Spinal cord (tissue), 9 donors: ENCODE measurements at regions not wholly inside any gene's neighbourhood (a gene's known extent, or its start where the extent isn't known, plus 50 kb on each side); places are given as distances from the start of the nearest gene placed in this dataset.

ENCODE experiments used
- DNase-seq, 6 donors: peaks; one replicate each; pipeline versions ENCODE4 v3.0.0 to v3.0.0-alpha.2; 2013 to 2015; ENCODE audit warnings: low spot score in 6 of 6, low read depth in 4 of 6
- H3K27ac ChIP-seq: one replicate; pipeline ENCODE4 v1.5.1; 2013; ENCODE audit warnings: low read depth, low read length, control low read depth
- H3K27me3 ChIP-seq: one replicate; pipeline ENCODE4 v1.6.1; 2013; ENCODE audit warnings: low read length; ENCODE audit not compliant: control insufficient read depth, insufficient read depth
- H3K36me3 ChIP-seq: one replicate; pipeline ENCODE4 v1.6.1; 2013; ENCODE audit warnings: low read length; ENCODE audit not compliant: control insufficient read depth, insufficient read depth
- H3K4me1 ChIP-seq: one replicate; pipeline ENCODE4 v1.6.1; 2013; ENCODE audit warnings: low read length; ENCODE audit not compliant: control insufficient read depth, insufficient read depth
- H3K4me3 ChIP-seq: one replicate; pipeline ENCODE4 v1.5.1; 2013; ENCODE audit warnings: low read depth, low read length, control low read depth
- H3K9me3 ChIP-seq: one replicate; pipeline ENCODE4 v1.6.1; 2013; ENCODE audit warnings: low read length; ENCODE audit not compliant: control insufficient read depth, insufficient read depth
- WGBS: methylation state at CpG from one replicate; pipeline ENCODE4 v1.1.5; 2013; ENCODE audit warnings: missing lambda C conversion rate; ENCODE audit not compliant: insufficient coverage; 5-methylcytosine and 5-hydroxymethylcytosine counted together
- donor health status: healthy.

DNA sequence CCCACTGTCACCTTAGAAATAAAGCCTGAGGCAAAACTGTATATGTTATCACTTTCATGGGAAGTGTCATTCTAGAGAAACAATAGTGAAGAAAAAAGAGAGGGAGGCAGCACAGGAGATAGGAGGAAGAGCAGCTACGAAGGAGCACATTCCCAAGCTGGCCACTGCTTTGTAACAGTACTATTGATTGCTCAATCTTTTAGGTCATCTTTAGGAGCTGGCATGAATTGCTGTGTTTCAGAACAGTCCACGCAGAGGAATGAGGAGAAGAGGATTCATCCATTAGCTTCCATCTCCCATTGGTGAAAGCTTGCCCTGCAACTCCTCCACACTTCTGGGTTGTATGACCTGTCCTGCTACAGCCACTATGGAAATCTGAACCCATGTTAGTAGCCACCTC is 372.5 kb upstream of the DDHD1 start:
- H3K27me3 ChIP-seq, result no peaks in the 10 kb centered on the region
- H3K9me3 ChIP-seq, result no peaks in the 10 kb centered on the region
- DNase-seq, result no peak
- no peaks in the 10 kb centered on the region for H3K4me1 ChIP-seq
- H3K36me3 ChIP-seq, result no peaks in the 10 kb centered on the region
- 57% methylated on average over 2 of the region's 2 CpGs for WGBS
- no peak overlapping the region for H3K27ac ChIP-seq
- no peak overlapping the region for H3K4me3 ChIP-seq

- Histone ChIP-seq H3K27me3 (no peaks in the 10 kb centered on the region), H3K4me3 (no peak overlapping the region), H3K9me3 (no peaks in the 10 kb centered on the region), H3K27ac (no peak overlapping the region), H3K4me1 (no peaks in the 10 kb centered on the region), H3K36me3 (no peaks in the 10 kb centered on the region)
- WGBS, result 86% methylated on average over 1 of the region's 4 CpGs
- no peak for DNase-seq
Observed at GRCh38 chr14:53524391-53524790, 371.3 kb upstream of the DDHD1 start.

DNA sequence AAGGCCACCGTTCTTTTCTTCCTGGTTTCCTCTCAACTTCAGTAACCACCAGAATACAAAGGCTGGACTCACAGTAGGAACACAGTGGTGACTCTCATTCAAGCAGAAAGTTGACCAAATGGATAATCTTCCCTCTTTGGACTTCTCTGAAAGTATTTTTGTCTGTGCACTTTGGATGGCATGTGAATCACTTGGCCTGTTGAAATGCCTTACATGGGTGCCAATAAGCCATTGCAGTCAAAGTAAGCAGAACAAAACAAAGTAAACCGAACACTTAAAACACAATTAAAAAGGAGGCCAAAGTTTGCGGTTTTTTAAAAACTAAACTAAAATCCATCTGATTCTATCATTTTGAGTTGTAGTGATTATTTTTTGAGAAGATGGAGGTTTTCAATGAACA is 370.1 kb upstream of the DDHD1 start:
- Histone ChIP-seq H3K9me3 (no peaks in the 10 kb centered on the region), H3K27me3 (no peaks in the 10 kb centered on the region), H3K4me1 (no peaks in the 10 kb centered on the region), H3K27ac (no peak overlapping the region), H3K4me3 (no peak overlapping the region), H3K36me3 (no peaks in the 10 kb centered on the region)
- no CpG with 5 or more reads among the region's 3 CpGs for WGBS
- DNase-seq, result peak in 1 of 6 donors; percentile 28

GRCh38 chr14:53520078-53520928 is 367.2 kb upstream of the DDHD1 start:
- H3K27me3 ChIP-seq, result no peaks in the 10 kb centered on the region
- no peaks in the 10 kb centered on the region for H3K4me1 ChIP-seq
- H3K4me3 ChIP-seq, result no peak overlapping the region
- no peaks in the 10 kb centered on the region for H3K9me3 ChIP-seq
- no CpG with 5 or more reads among the region's 7 CpGs for WGBS
- H3K27ac ChIP-seq, result no peak overlapping the region
- no peaks in the 10 kb centered on the region for H3K36me3 ChIP-seq
- DNase-seq, result no peak

GRCh38 chr14:53519137-53519536 is 366.0 kb upstream of the DDHD1 start:
- H3K9me3 ChIP-seq, result no peaks in the 10 kb centered on the region
- WGBS, result no CpG with 5 or more reads among the region's 1 CpG
- H3K27me3 ChIP-seq, result no peaks in the 10 kb centered on the region
- no peak for DNase-seq
- no peak overlapping the region for H3K27ac ChIP-seq
- no peaks in the 10 kb centered on the region for H3K4me1 ChIP-seq
- no peak overlapping the region for H3K4me3 ChIP-seq
- H3K36me3 ChIP-seq, result no peaks in the 10 kb centered on the region

GRCh38 chr14:53517270-53517960 is 364.3 kb upstream of the DDHD1 start:
- no peak overlapping the region for H3K27ac ChIP-seq
- DNase-seq, result no peak
- no peaks in the 10 kb centered on the region for H3K4me1 ChIP-seq
- H3K27me3 ChIP-seq, result no peaks in the 10 kb centered on the region
- no peaks in the 10 kb centered on the region for H3K36me3 ChIP-seq
- H3K9me3 ChIP-seq, result no peaks in the 10 kb centered on the region
- 100% methylated on average over 2 of the region's 2 CpGs for WGBS
- H3K4me3 ChIP-seq, result no peak overlapping the region

- no peak overlapping the region for H3K4me3 ChIP-seq
- H3K4me1 ChIP-seq, result no peaks in the 10 kb centered on the region
- no peaks in the 10 kb centered on the region for H3K9me3 ChIP-seq
- H3K27ac ChIP-seq, result no peak overlapping the region
- no peaks in the 10 kb centered on the region for H3K36me3 ChIP-seq
- no CpG with 5 or more reads among the region's 2 CpGs for WGBS
- H3K27me3 ChIP-seq, result no peaks in the 10 kb centered on the region
- DNase-seq, result no peak
Observed at GRCh38 chr14:53516261-53516774, 363.2 kb upstream of the DDHD1 start.

DNA sequence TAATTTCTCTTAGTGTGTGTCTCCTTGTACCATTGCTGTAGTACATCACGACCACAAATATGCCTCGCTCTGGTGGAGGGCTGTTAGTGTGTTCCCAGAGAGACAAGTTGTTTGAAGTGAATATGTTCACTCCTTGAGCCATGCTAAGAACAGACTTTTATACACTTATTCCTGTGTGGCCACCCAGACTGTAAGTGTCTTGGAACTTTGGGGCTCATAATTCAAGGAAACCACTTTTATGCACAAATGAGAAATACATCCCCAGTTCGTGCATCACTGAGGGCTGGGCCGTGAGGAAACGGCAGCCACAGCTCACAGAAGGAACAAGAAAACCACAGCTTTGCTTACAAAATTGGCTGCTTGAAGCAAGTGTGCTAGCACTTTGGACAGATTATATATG is 362.2 kb upstream of the DDHD1 start:
- Histone ChIP-seq H3K27me3 (no peaks in the 10 kb centered on the region), H3K4me3 (no peak overlapping the region), H3K36me3 (no peaks in the 10 kb centered on the region), H3K27ac (no peak overlapping the region), H3K9me3 (no peaks in the 10 kb centered on the region), H3K4me1 (no peaks in the 10 kb centered on the region)
- peak in 1 of 6 donors; percentile 19 for DNase-seq
- WGBS, result 40% methylated on average over 1 of the region's 5 CpGs

GRCh38 chr14:53514197-53514596 is 361.1 kb upstream of the DDHD1 start:
- WGBS, result no CpG with 5 or more reads among the region's 3 CpGs
- DNase-seq, result no peak
- no peak overlapping the region for H3K27ac ChIP-seq
- H3K4me3 ChIP-seq, result no peak overlapping the region
- H3K4me1 ChIP-seq, result peaks cover 1% of the 10 kb centered on the region
- H3K36me3 ChIP-seq, result no peaks in the 10 kb centered on the region
- no peaks in the 10 kb centered on the region for H3K27me3 ChIP-seq
- H3K9me3 ChIP-seq, result no peaks in the 10 kb centered on the region
